Large intestine (tissue), 3 donors: ENCODE measurements at regions not wholly inside any gene's neighbourhood (a gene's known extent, or its start where the extent isn't known, plus 50 kb on each side); places are given as distances from the start of the nearest gene placed in this dataset.

Experiments
- DNase-seq, 2 donors: peaks; one replicate each; pipeline versions ENCODE4 v3.0.0 to v3.0.0-alpha.2; 2013
- H3K27ac ChIP-seq: one replicate; pipeline ENCODE4 v1.5.1; 2013; ENCODE audit warnings: low read length
- H3K27me3 ChIP-seq: 2 replicates; pipeline ENCODE4 v1.6.1; 2013; ENCODE audit warnings: low read length; ENCODE audit not compliant: control insufficient read depth, insufficient read depth
- H3K36me3 ChIP-seq: 2 replicates; pipeline ENCODE4 v1.6.1; 2013; ENCODE audit warnings: low read length; ENCODE audit not compliant: control insufficient read depth, insufficient read depth
- H3K4me1 ChIP-seq: one replicate; pipeline ENCODE4 v1.6.1; 2013; ENCODE audit warnings: low read length; ENCODE audit not compliant: control insufficient read depth, insufficient read depth
- H3K4me3 ChIP-seq: one replicate; pipeline ENCODE4 v1.5.1; 2013; ENCODE audit warnings: low read length
- H3K9me3 ChIP-seq: one replicate; pipeline ENCODE4 v1.6.1; 2013; ENCODE audit warnings: mild to moderate bottlenecking, low read depth, low read length, moderate library complexity; ENCODE audit not compliant: control insufficient read depth
- WGBS: methylation state at CpG from one replicate; pipeline ENCODE4 v1.1.5; 2013; ENCODE audit warnings: low lambda C conversion rate; ENCODE audit not compliant: insufficient coverage; 5-methylcytosine and 5-hydroxymethylcytosine counted together

- H3K4me3 ChIP-seq, result no peak overlapping the region
- no peaks in the 10 kb centered on the region for H3K27me3 ChIP-seq
- no peak for DNase-seq
- H3K27ac ChIP-seq, result no peak overlapping the region
- no CpG with 5 or more reads among the region's 5 CpGs for WGBS
- H3K4me1 ChIP-seq, result peaks cover 4% of the 10 kb centered on the region
- H3K36me3 ChIP-seq, result no peaks in the 10 kb centered on the region
- H3K9me3 ChIP-seq, result no peaks in the 10 kb centered on the region
Observed at GRCh38 chr5:68657055-68657961, 436.5 kb upstream of the SLC30A5 start.

GRCh38 chr5:68658810-68659372, 434.9 kb upstream of the SLC30A5 start:
- WGBS, result no CpG with 5 or more reads among the region's 4 CpGs
- Histone ChIP-seq H3K4me3 (no peak overlapping the region), H3K27me3 (no peaks in the 10 kb centered on the region), H3K4me1 (no peaks in the 10 kb centered on the region), H3K36me3 (no peaks in the 10 kb centered on the region), H3K9me3 (no peaks in the 10 kb centered on the region), H3K27ac (no peak overlapping the region)
- no peak for DNase-seq

DNA sequence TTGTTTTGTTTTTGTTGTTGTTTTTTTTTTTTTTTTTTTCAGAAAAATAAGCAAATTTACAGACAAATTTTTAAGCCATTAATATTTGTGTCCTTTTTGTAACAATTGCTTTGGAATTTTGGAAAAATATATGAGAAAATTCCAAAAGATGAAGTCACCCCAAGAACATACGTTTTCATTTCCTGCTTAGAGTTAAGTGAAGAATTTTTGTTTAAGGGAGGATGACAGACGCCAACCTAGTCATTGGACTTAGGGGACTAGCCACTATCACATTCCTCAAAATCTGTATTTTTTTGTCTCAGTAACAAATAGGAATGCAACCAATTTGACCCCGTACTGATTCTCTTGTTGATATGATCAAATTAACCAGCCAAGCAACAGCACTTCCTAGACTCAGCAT, 433.9 kb upstream of the SLC30A5 start:
- H3K27ac ChIP-seq, result no peak overlapping the region
- no peaks in the 10 kb centered on the region for H3K27me3 ChIP-seq
- 100% methylated on average over 2 of the region's 3 CpGs for WGBS

DNA sequence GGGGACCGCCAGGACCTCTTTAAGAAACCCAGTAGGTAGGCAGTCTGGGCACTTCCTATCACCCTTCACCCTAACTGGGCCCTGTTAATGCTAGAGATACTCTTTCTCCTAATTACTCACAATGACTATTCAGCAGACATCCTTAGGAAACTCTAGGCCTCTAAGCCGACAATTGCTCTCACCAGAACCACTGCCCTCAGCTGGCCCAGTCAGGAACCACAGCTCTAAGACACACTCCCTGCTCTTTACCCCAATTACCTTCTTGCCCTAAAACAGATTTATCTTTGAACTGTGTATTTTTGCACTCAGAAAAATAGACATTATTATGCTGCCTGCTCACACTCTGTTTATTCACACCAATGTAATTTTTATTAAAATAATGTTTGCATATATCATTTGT, 432.6 kb upstream of the SLC30A5 start:
- H3K27me3 ChIP-seq, result no peaks in the 10 kb centered on the region
- H3K4me3 ChIP-seq, result no peak overlapping the region
- WGBS, result no CpG with 5 or more reads among the region's 2 CpGs
- no peaks in the 10 kb centered on the region for H3K36me3 ChIP-seq
- no peaks in the 10 kb centered on the region for H3K9me3 ChIP-seq
- H3K27ac ChIP-seq, result no peak overlapping the region
- H3K4me1 ChIP-seq, result no peaks in the 10 kb centered on the region
- peak in 1 of 2 donors; percentile 44 for DNase-seq

More for the DNA sequence above, 433.9 kb upstream of the SLC30A5 start:
- H3K4me3 ChIP-seq, result no peak overlapping the region
- no peaks in the 10 kb centered on the region for H3K9me3 ChIP-seq
- H3K4me1 ChIP-seq, result no peaks in the 10 kb centered on the region
- H3K36me3 ChIP-seq, result no peaks in the 10 kb centered on the region
- no peak for DNase-seq

- H3K4me1 ChIP-seq, result no peaks in the 10 kb centered on the region
- H3K4me3 ChIP-seq, result no peak overlapping the region
- H3K36me3 ChIP-seq, result no peaks in the 10 kb centered on the region
- no peak overlapping the region for H3K27ac ChIP-seq
- no peaks in the 10 kb centered on the region for H3K9me3 ChIP-seq
- no peak for DNase-seq
- H3K27me3 ChIP-seq, result no peaks in the 10 kb centered on the region
Observed at GRCh38 chr5:68662804-68663307, 431.0 kb upstream of the SLC30A5 start.

DNA sequence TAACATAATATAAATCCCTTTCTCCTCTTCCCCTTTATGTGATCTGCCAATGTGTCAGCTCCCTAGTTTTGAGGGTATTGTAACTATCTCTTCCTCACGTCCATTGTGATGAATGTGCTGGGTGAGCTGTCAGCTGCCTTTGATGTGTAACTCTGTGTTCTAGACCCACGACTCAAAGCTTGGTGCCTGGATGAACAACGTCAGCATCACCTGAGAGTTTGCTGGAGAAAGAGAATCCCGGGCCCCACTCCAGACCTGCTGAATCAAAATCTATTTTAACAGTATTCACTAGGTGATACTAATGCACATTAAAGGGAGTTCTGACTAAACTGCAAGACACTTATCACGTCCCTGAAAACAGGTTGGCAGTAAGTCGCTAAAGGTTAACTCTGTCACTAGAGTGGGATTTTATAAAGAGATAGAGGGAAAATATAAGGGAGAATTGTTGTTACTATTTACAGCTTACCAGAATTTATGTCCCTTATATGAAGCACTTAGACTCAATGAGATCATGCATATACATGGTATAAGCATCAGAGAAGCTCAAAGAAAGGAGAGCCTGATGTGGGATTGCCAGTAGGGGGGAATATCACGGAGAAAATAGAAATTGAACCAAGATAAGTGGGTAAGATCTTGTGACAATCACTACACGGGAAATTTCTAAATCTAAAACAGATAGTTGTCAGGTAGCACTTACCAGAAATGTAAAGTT, 423.8 kb upstream of the SLC30A5 start:
- Histone ChIP-seq H3K27ac (no peak overlapping the region), H3K4me1 (peaks cover 4% of the 10 kb centered on the region), H3K27me3 (no peaks in the 10 kb centered on the region), H3K9me3 (no peaks in the 10 kb centered on the region), H3K36me3 (no peaks in the 10 kb centered on the region), H3K4me3 (no peak overlapping the region)
- DNase-seq, result no peak
- 83% methylated on average over 1 of the region's 8 CpGs for WGBS

DNA sequence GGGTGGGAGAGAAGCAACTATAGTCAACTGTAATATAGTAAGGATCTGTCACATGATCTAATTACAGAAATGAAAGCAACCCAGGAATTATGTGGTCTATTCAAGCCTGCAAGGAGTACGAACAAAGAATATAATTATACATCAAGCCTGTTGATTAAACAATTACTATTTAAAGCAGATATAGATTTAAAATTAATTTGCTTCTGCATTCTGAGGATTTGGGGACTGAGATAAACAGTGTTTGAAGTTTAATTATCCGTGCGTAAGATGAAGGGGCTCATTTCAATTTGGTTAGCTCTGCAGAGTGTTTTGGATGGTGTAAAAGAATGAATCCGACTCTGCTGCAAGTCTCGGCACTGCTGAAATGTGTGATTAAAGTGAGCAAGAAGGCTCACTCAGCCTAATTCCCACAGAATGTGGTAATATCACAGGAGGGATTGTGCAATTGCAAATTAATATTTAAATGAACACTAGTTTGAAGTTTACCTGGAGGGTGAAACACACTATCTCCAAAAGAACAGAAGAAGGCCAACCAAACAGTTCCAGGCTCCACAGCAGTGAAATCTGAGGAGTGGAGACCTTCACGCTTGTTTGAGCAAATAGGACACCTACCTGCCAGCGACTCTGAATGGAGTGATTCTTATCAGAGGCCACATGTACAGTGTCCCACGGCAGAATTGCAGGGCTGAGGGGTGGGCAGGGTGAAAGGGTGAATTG, 420.6 kb upstream of the SLC30A5 start:
- H3K36me3 ChIP-seq, result no peaks in the 10 kb centered on the region
- no peaks in the 10 kb centered on the region for H3K9me3 ChIP-seq
- H3K4me1 ChIP-seq, result peaks cover 4% of the 10 kb centered on the region
- H3K27ac ChIP-seq, result peak overlapping the region; percentile 33
- no peak overlapping the region for H3K4me3 ChIP-seq
- WGBS, result 29% methylated on average over 2 of the region's 8 CpGs
- DNase-seq, result peak in 1 of 2 donors; percentile 29
- no peaks in the 10 kb centered on the region for H3K27me3 ChIP-seq

- no peaks in the 10 kb centered on the region for H3K9me3 ChIP-seq
- no peaks in the 10 kb centered on the region for H3K36me3 ChIP-seq
- no peak overlapping the region for H3K4me3 ChIP-seq
- no CpG with 5 or more reads among the region's 6 CpGs for WGBS
- no peaks in the 10 kb centered on the region for H3K27me3 ChIP-seq
- H3K27ac ChIP-seq, result peak overlapping the region; percentile 33
- H3K4me1 ChIP-seq, result peaks cover 4% of the 10 kb centered on the region
- DNase-seq, result no peak
Observed at GRCh38 chr5:68673823-68674180, 420.0 kb upstream of the SLC30A5 start.

GRCh38 chr5:68679041-68679440, 414.8 kb upstream of the SLC30A5 start:
- WGBS, result 100% methylated on average over 1 of the region's 1 CpG
- H3K27ac ChIP-seq, result no peak overlapping the region
- no peak for DNase-seq
- peaks cover 6% of the 10 kb centered on the region for H3K4me1 ChIP-seq
- H3K27me3 ChIP-seq, result no peaks in the 10 kb centered on the region
- H3K9me3 ChIP-seq, result no peaks in the 10 kb centered on the region
- H3K36me3 ChIP-seq, result no peaks in the 10 kb centered on the region
- no peak overlapping the region for H3K4me3 ChIP-seq

DNA sequence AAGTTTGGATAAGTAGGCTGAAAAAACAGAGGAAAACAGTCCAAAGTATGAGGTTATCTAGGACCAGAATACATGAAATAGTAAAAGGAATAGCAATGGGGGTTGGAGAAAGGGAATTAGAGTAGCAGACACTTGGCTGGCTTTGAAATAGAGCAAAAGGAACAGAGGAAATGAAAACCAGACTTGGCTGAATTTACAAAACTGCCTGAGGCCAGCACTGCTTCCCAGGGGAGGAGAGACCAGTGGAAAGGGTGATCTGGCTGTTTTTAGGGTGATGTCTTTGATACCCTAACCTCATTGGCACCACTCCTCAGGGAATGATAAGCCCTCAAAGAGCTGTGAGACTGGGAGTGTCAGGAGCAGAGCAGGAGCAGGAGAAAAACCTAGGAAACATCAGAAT, 413.4 kb upstream of the SLC30A5 start:
- H3K36me3 ChIP-seq, result no peaks in the 10 kb centered on the region
- H3K4me1 ChIP-seq, result peaks cover 6% of the 10 kb centered on the region
- DNase-seq, result no peak
- H3K27me3 ChIP-seq, result no peaks in the 10 kb centered on the region
- no peaks in the 10 kb centered on the region for H3K9me3 ChIP-seq
- no peak overlapping the region for H3K27ac ChIP-seq
- H3K4me3 ChIP-seq, result no peak overlapping the region
